Tibial nerve (tissue), 3 donors: ENCODE measurements at regions not wholly inside any gene's neighbourhood (a gene's known extent, or its start where the extent isn't known, plus 50 kb on each side); places are given as distances from the start of the nearest gene placed in this dataset.

Experiments used
- EP300 ChIP-seq, 2 donors: sonication (generic); formaldehyde crosslinking; IDR thresholded peaks; one replicate each; pipeline ENCODE4 v1.6.1; 2017; ENCODE audit warnings: antibody characterized with exemption in 2 of 2, mild to moderate bottlenecking in 1 of 2
- POLR2A ChIP-seq, 2 donors: fragments of 450-650 bp; IDR thresholded peaks; one replicate each; pipeline ENCODE4 v1.6.1; 2017; ENCODE audit warnings: antibody characterized with exemption in 2 of 2, mild to moderate bottlenecking in 2 of 2, moderate library complexity in 2 of 2

GRCh38 chr10:33666686-33667480 lies 332.4 kb upstream of the NRP1 start:
- TF ChIP-seq POLR2A (IDR thresholded peaks at IDR 0.05) (no peak), EP300 (IDR thresholded peaks at IDR 0.05) (no peak)
